Adrenal gland (tissue), 9 donors: ENCODE measurements at regions not wholly inside any gene's neighbourhood (a gene's known extent, or its start where the extent isn't known, plus 50 kb on each side); places are given as distances from the start of the nearest gene placed in this dataset.

Source experiments
- DNase-seq, 7 donors: peaks; one replicate each; pipeline ENCODE4 v3.0.0-alpha.2; 2019 to 2020
- H3K27ac ChIP-seq, 5 donors: fragments of 200-600 bp; sonication (generic) in 4 of 5; 1 replicate in 3 of 5; 2 replicates in 2 of 5; pipeline versions ENCODE4 v1.5.1 to v1.8.0; 2016 to 2020; ENCODE audit warnings: mild to moderate bottlenecking in 1 of 5
- H3K27me3 ChIP-seq: fragments of 200-600 bp; 2 replicates; pipeline ENCODE4 v1.8.0; 2021
- H3K36me3 ChIP-seq, 2 donors: fragments of 200-600 bp; replicated peaks in 1 of 2; 1 replicate in 1 of 2; 2 replicates in 1 of 2; pipeline versions ENCODE4 v1.5.1 to v1.8.0; 2018 to 2022
- H3K4me1 ChIP-seq, 2 donors: fragments of 200-600 bp; replicated peaks in 1 of 2; 1 replicate in 1 of 2; 2 replicates in 1 of 2; pipeline versions ENCODE4 v1.5.1 to v1.8.0; 2018 to 2021
- H3K4me3 ChIP-seq, 4 donors: fragments of 200-600 bp; sonication (generic) in 3 of 4; one replicate each; pipeline ENCODE4 v1.5.1; 2016 to 2018
- H3K9me3 ChIP-seq, 3 donors: fragments of 200-600 bp; sonication (generic) in 1 of 3; replicated peaks in 1 of 3; 1 replicate in 2 of 3; 2 replicates in 1 of 3; pipeline versions ENCODE4 v1.5.1 to v1.8.0; 2016 to 2021
- POLR2A ChIP-seq, 2 donors: fragments of 450-650 bp; IDR thresholded peaks; one replicate each; pipeline ENCODE4 v1.6.1; 2017; ENCODE audit warnings: antibody characterized with exemption in 2 of 2, mild to moderate bottlenecking in 2 of 2, moderate library complexity in 1 of 2
- WGBS, 4 donors: extraction: QIAGEN DNeasy Blood & Tissue Kit in 2 of 4; methylation state at CpG; one replicate each; pipeline versions ENCODE4 v1.1.5 to v1.1.7; 2013 to 2017; 5-methylcytosine and 5-hydroxymethylcytosine counted together
- intact Hi-C, 2 donors: fragments of 100-400 bp; cut with DNase I; formaldehyde crosslinking; loops; one replicate each; pipeline versions ENCODE4 v1.14.1 to v1.15.0; 2022 to 2023
- TF ChIP-seq, protein P1 (sequence below), 6 experiments: fragments of 450-650 bp in 4 of 6; fragments of 200-600 bp in 2 of 6; sonication (generic) in 1 of 6; IDR thresholded peaks; 1 replicate in 5 of 6; 2 replicates in 1 of 6; pipeline versions ENCODE4 v1.5.1 to v1.8.0; 2016 to 2021; ENCODE audit warnings: antibody characterized with exemption in 6 of 6, mild to moderate bottlenecking in 2 of 6, moderate library complexity in 1 of 6
- donor health status: healthy with polysubstance abuse.
- donor health status: Bipolar disorder and iron deficiency.
- donor health status: DM: yes; HTN: yes; CAD: no.
- donor health status: DM: no; HTN: no; CAD: no.
- donor health status: DM: no; HTN: no; CAD: no.

DNA sequence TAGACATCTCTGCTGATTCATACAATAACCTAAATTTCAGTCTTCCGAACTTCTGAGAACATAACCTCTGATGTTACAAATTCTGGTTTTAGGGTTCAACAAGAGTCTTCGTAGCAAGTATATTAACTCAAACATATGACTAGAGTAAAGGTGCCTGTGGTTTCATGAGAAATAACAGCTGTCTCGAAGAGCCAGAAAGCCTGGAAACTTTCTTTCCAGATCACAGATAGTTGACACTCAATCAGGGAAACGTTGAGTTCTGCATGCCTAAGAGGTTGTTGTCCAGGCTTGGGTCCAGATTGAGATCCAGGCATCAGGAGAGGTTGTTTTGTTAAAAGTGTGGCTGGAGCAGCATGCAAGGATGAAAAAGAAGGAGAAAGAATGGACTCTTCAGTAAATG is 790.1 kb upstream of the AMELY start:
- intact Hi-C loops, result no loop called here
- no peak for DNase-seq
- no peaks in the 10 kb centered on the region for H3K4me1 ChIP-seq
- WGBS, 4 donors, result 43 to 61% methylated on average over 4 of the region's 4 CpGs; no CpG with 5 or more reads in 2 of the 4 donors
- no peak overlapping the region for H3K27ac ChIP-seq
- no peaks in the 10 kb centered on the region for H3K36me3 ChIP-seq
- TF ChIP-seq, protein P1, sequence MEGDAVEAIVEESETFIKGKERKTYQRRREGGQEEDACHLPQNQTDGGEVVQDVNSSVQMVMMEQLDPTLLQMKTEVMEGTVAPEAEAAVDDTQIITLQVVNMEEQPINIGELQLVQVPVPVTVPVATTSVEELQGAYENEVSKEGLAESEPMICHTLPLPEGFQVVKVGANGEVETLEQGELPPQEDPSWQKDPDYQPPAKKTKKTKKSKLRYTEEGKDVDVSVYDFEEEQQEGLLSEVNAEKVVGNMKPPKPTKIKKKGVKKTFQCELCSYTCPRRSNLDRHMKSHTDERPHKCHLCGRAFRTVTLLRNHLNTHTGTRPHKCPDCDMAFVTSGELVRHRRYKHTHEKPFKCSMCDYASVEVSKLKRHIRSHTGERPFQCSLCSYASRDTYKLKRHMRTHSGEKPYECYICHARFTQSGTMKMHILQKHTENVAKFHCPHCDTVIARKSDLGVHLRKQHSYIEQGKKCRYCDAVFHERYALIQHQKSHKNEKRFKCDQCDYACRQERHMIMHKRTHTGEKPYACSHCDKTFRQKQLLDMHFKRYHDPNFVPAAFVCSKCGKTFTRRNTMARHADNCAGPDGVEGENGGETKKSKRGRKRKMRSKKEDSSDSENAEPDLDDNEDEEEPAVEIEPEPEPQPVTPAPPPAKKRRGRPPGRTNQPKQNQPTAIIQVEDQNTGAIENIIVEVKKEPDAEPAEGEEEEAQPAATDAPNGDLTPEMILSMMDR (IDR thresholded peaks at IDR 0.05), result no peak
- no peak for TF ChIP-seq POLR2A (IDR thresholded peaks at IDR 0.05)
- no peaks in the 10 kb centered on the region for H3K9me3 ChIP-seq
- H3K27me3 ChIP-seq, result no peaks in the 10 kb centered on the region
- no peak overlapping the region for H3K4me3 ChIP-seq

DNA sequence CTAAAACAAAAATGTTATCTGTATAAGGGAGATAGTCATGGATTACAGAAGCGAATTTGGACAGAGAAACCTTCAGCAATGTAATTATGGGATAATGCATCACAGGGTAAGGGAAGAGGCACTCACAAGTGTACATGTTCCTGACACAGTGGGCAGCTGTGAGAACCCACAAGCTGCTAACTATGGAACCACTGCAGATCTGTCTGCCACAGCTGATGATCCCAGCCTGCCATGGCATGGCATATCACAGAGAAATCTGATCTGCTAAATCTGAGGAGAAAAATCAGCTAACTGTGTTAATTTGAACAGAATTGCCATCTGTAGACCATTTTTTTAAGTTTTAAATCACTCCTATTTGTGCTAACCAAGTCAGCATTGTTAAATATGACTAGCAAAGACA is 786.0 kb upstream of the AMELY start:
- no peaks in the 10 kb centered on the region for H3K27me3 ChIP-seq
- no peaks in the 10 kb centered on the region for H3K36me3 ChIP-seq
- no peaks in the 10 kb centered on the region for H3K4me1 ChIP-seq
- no peak for DNase-seq
- TF ChIP-seq, protein P1 (IDR thresholded peaks at IDR 0.05), result no peak
- no peak for TF ChIP-seq POLR2A (IDR thresholded peaks at IDR 0.05)
- H3K9me3 ChIP-seq, result no peaks in the 10 kb centered on the region
- no peak overlapping the region for H3K27ac ChIP-seq
- no peak overlapping the region for H3K4me3 ChIP-seq
- intact Hi-C loops, result no loop called here
- 75 to 85% methylated on average over 1 of the region's 1 CpG; no CpG with 5 or more reads in 2 of the 4 donors for WGBS, 4 donors

DNA sequence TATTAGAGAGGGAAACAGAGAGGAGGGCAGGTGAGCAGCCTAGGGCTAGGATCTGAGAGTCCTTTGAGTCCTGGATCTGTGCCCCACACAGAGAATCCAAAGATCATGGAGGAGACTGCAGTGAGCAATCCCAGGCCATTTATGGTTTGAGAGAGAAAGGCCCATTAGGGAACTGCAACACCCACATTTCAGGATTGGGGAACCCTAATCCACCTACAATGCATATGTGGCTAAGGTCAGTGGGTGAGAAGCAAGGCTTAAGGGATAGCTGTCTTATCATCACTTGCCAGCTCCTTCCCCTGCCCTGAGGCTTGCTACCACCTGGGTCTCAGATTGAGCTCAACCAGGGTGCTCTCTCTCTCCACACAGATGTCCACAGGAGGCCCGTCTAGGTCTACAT is 781.1 kb upstream of the AMELY start:
- Histone ChIP-seq H3K4me1 (no peaks in the 10 kb centered on the region), H3K27ac (no peak overlapping the region), H3K9me3 (no peaks in the 10 kb centered on the region), H3K4me3 (no peak overlapping the region), H3K36me3 (no peaks in the 10 kb centered on the region), H3K27me3 (no peaks in the 10 kb centered on the region)
- TF ChIP-seq, protein P1 (IDR thresholded peaks at IDR 0.05), result no peak
- TF ChIP-seq POLR2A (IDR thresholded peaks at IDR 0.05), result no peak
- intact Hi-C loops, result no loop called here
- DNase-seq, result no peak
- 79% methylated on average over 1 of the region's 1 CpG; no CpG with 5 or more reads in 3 of the 4 donors for WGBS, 4 donors

DNA sequence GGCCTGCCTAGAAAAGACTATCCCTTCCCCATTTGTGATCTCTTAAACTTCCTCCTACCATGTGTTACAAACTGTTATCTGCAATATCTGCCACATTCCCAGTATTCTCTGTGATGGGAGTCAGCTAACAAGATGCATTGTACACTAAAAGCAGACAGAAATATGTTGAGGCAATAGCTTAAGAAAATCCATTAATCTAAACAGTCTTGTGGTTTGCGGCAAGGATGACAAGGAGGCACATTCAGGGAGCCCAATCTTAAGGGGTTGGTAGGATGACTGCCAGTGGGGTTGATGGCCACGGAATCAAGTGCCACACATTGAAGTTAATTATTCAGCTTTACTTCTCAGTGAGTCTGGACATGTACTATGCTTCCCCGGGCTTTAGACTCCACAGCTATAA is 775.5 kb upstream of the AMELY start:
- TF ChIP-seq, protein P1 (IDR thresholded peaks at IDR 0.05), result no peak
- no peak for TF ChIP-seq POLR2A (IDR thresholded peaks at IDR 0.05)
- no peaks in the 10 kb centered on the region for H3K9me3 ChIP-seq
- no peak overlapping the region for H3K4me3 ChIP-seq
- H3K27me3 ChIP-seq, result no peaks in the 10 kb centered on the region
- H3K36me3 ChIP-seq, result no peaks in the 10 kb centered on the region
- no peak for DNase-seq
- intact Hi-C loops, result no loop called here
- no peak overlapping the region for H3K27ac ChIP-seq
- H3K4me1 ChIP-seq, result no peaks in the 10 kb centered on the region
- 78% methylated on average over 3 of the region's 3 CpGs; no CpG with 5 or more reads in 2 of the 4 donors for WGBS, 4 donors
